ENCODE measurements at regions not wholly inside any gene's neighbourhood (a gene's known extent, or its start where the extent isn't known, plus 50 kb on each side); places are given as distances from the start of the nearest gene placed in this dataset.

DNA sequence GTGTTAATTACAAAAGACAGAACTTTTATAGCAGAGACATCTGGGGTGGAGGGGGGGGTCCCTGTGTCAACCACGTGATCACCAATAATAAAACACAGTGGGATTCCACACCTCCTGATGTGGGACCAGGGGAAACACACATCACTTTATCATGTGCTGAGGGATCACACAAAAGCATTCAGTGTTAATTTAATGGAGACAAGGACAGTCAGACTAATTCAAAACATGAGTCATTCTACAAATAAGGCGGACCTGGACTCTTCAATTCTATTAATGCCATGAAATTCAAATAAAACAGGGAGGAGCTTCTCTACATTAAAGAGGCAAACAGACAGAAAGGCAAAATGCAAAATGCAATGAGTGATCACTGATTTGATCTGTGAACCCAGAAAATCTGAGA, 67.3 kb upstream of the PFKP start:
- H3K4me1 ChIP-seq = no peaks in the 10 kb centered on the region
- H3K4me3 ChIP-seq = no peak overlapping the region
- H3K9me3 ChIP-seq = no peaks in the 10 kb centered on the region
- H3K27ac ChIP-seq = no peak overlapping the region
- no peaks in the 10 kb centered on the region for H3K36me3 ChIP-seq
- TF ChIP-seq EP300 (IDR thresholded peaks at IDR 0.05) = no peak
- TF ChIP-seq POLR2A (IDR thresholded peaks at IDR 0.05) = no peak
- no peak for TF ChIP-seq CTCF (IDR thresholded peaks at IDR 0.05)
- TF ChIP-seq POLR2AphosphoS5 (IDR thresholded peaks at IDR 0.05) = no peak
- no peaks in the 10 kb centered on the region for H3K27me3 ChIP-seq
- no peak for DNase-seq (ENCODE audit: low spot score in 2 of 2)
- WGBS = 55% methylated on average over 2 of the region's 2 CpGs

GRCh38 chr10:2994221-2994961, 73.0 kb upstream of the PFKP start:
- Histone ChIP-seq H3K27me3 (no peaks in the 10 kb centered on the region), H3K4me1 (no peaks in the 10 kb centered on the region), H3K9me3 (no peaks in the 10 kb centered on the region), H3K4me3 (no peak overlapping the region), H3K36me3 (no peaks in the 10 kb centered on the region), H3K27ac (no peak overlapping the region)
- TF ChIP-seq POLR2AphosphoS5 (IDR thresholded peaks at IDR 0.05) = no peak
- TF ChIP-seq CTCF (IDR thresholded peaks at IDR 0.05) = no peak
- TF ChIP-seq EP300 (IDR thresholded peaks at IDR 0.05) = no peak
- TF ChIP-seq POLR2A (IDR thresholded peaks at IDR 0.05) = no peak
- DNase-seq (ENCODE audit: low spot score in 2 of 2) = no peak
- 62% methylated on average over 7 of the region's 7 CpGs for WGBS

- no peaks in the 10 kb centered on the region for H3K9me3 ChIP-seq
- no peaks in the 10 kb centered on the region for H3K4me1 ChIP-seq
- H3K36me3 ChIP-seq = no peaks in the 10 kb centered on the region
- H3K27me3 ChIP-seq = peaks cover 5% of the 10 kb centered on the region
- no peak overlapping the region for H3K27ac ChIP-seq
- TF ChIP-seq POLR2AphosphoS5 (IDR thresholded peaks at IDR 0.05) (no peak), CTCF (IDR thresholded peaks at IDR 0.05) (no peak), POLR2A (IDR thresholded peaks at IDR 0.05) (no peak), EP300 (IDR thresholded peaks at IDR 0.05) (no peak)
- WGBS = 90% methylated on average over 17 of the region's 17 CpGs
- H3K4me3 ChIP-seq = no peak overlapping the region
- no peak for DNase-seq (ENCODE audit: low spot score in 2 of 2)
Measured at GRCh38 chr10:2993636-2994035, 73.7 kb upstream of the PFKP start.

DNA sequence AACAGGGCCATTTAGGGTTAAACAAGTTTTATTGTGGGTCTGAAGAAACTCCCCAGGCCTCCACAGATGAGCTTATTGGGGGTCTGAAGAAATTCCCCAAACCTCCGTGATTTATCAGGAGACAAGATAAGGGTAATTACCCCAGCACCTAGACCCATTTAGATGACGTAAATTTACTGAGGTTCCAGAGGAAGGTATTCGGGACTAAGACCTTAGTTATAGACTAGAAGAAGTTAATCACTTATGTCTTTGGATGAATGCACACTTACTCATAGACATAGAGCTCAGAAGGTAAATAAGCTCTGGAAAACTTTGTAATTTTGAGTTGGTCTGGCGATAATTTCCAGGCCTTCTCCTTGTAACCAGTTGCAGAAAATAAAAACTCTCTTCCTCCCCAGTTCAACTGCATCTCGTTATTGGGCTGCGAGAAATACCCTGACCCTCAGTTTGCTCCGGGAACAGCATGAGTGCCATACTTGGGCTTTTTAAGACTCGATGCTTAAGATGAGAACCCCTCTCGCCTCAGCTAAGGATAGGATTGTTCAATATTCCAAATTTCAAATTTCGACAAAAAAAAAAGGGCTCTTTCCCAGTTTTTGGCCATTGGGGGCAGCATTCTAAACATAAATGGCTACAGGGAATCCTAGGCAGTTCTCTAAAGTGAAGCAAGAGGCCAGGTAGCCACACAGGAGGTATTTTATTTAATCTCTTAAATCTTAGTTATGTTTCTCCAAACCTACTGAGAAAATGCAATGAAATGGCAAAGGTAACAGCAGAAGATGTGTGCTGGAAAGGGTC, 74.7 kb upstream of the PFKP start:
- Histone ChIP-seq H3K36me3 (no peaks in the 10 kb centered on the region), H3K9me3 (no peaks in the 10 kb centered on the region), H3K27ac (no peak overlapping the region), H3K27me3 (peaks cover 12% of the 10 kb centered on the region), H3K4me1 (no peaks in the 10 kb centered on the region), H3K4me3 (no peak overlapping the region)
- no peak for DNase-seq (ENCODE audit: low spot score in 2 of 2)
- TF ChIP-seq POLR2AphosphoS5 (IDR thresholded peaks at IDR 0.05) (no peak), CTCF (IDR thresholded peaks at IDR 0.05) (no peak), EP300 (IDR thresholded peaks at IDR 0.05) (no peak), POLR2A (IDR thresholded peaks at IDR 0.05) (no peak)
- WGBS = 73% methylated on average over 10 of the region's 10 CpGs

DNA sequence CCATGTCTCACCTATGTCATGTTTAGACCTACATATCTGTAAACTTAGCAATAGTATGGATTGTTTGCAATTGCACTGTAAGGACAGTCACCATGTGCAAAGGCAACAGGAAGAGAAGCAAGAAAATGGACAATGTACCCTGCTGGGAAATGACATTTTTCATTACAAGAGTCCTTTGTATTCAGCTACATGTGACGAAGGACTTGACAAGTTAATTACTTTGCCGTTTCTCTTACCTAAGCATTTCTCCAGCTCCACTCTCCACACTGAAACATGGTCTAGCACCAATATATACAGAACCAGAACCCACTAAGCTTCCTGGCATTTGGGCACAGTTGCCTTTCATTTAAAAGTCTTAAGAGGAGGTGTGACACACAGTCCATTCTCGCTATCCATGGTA, 76.6 kb upstream of the PFKP start:
- Histone ChIP-seq H3K9me3 (no peaks in the 10 kb centered on the region), H3K27ac (no peak overlapping the region), H3K36me3 (no peaks in the 10 kb centered on the region), H3K4me3 (no peak overlapping the region), H3K27me3 (peaks cover 12% of the 10 kb centered on the region), H3K4me1 (peaks cover 8% of the 10 kb centered on the region)
- WGBS = 64% methylated on average over 3 of the region's 3 CpGs
- TF ChIP-seq POLR2AphosphoS5 (IDR thresholded peaks at IDR 0.05) (no peak), CTCF (IDR thresholded peaks at IDR 0.05) (no peak), POLR2A (IDR thresholded peaks at IDR 0.05) (no peak), EP300 (IDR thresholded peaks at IDR 0.05) (no peak)
- no peak for DNase-seq (ENCODE audit: low spot score in 2 of 2)

Data from suprapubic skin (tissue), 4 donors.